OCI-LY1 (cell line): ENCODE measurements at regions not wholly inside any gene's neighbourhood (a gene's known extent, or its start where the extent isn't known, plus 50 kb on each side); places are given as distances from the start of the nearest gene placed in this dataset.

Source experiments
- H2AFZ ChIP-seq: fragments of 200-600 bp; sonication (generic), shearing (Covaris generic); 2 replicates; pipeline ENCODE4 v1.6.0; 2014; ENCODE audit warnings: antibody characterized with exemption, mild to moderate bottlenecking, low read length
- H3F3A ChIP-seq: fragments of 200-600 bp; sonication (generic), shearing (Covaris generic); 2 replicates; pipeline ENCODE4 v1.6.0; 2014; ENCODE audit warnings: mild to moderate bottlenecking, antibody characterized with exemption, low read length, moderate library complexity; ENCODE audit not compliant: insufficient read depth
- H3K27ac ChIP-seq: fragments of 200-600 bp; sonication (generic); 2 replicates; pipeline ENCODE4 v1.5.1; 2014; ENCODE audit warnings: low read length, mixed run types, mild to moderate bottlenecking, low read depth; ENCODE audit not compliant: poor library complexity, severe bottlenecking
- H3K27me3 ChIP-seq: fragments of 200-600 bp; sonication (generic); 2 replicates; pipeline ENCODE4 v1.6.0; 2014; ENCODE audit warnings: antibody characterized with exemption, mild to moderate bottlenecking, low read length, moderate library complexity; ENCODE audit not compliant: insufficient read depth
- H3K36me3 ChIP-seq: fragments of 200-600 bp; sonication (generic); 2 replicates; pipeline ENCODE4 v1.6.1; 2014; ENCODE audit warnings: mild to moderate bottlenecking, antibody characterized with exemption, low read length, moderate library complexity, mixed read lengths; ENCODE audit not compliant: insufficient read depth
- H3K4me1 ChIP-seq: fragments of 200-600 bp; sonication (generic); 2 replicates; pipeline ENCODE4 v1.5.1; 2014; ENCODE audit warnings: mild to moderate bottlenecking, low read length, moderate library complexity; ENCODE audit not compliant: insufficient read depth, severe bottlenecking
- H3K4me2 ChIP-seq: fragments of 200-600 bp; sonication (generic), shearing (Covaris generic); 2 replicates; pipeline ENCODE4 v1.6.1; 2014; ENCODE audit warnings: low read length
- H3K4me3 ChIP-seq: fragments of 200-600 bp; sonication (generic); 2 replicates; pipeline ENCODE4 v1.5.1; 2014; ENCODE audit warnings: low read length, low read depth, mild to moderate bottlenecking, mixed read lengths; ENCODE audit not compliant: poor library complexity, severe bottlenecking
- H3K79me2 ChIP-seq: fragments of 200-600 bp; shearing (Covaris generic); 2 replicates; pipeline ENCODE4 v1.6.1; 2016; ENCODE audit warnings: mixed run types, low read length, mixed read lengths; ENCODE audit not compliant: insufficient read depth
- H3K9ac ChIP-seq: fragments of 200-600 bp; sonication (generic), shearing (Covaris generic); 2 replicates; pipeline ENCODE4 v1.6.1; 2014; ENCODE audit warnings: mild to moderate bottlenecking, low read length, mixed read lengths
- H3K9me2 ChIP-seq: fragments of 200-600 bp; sonication (generic), shearing (Covaris generic); 2 replicates; pipeline ENCODE4 v1.6.1; 2014; ENCODE audit warnings: low read depth, mild to moderate bottlenecking, low read length, mixed read lengths
- H3K9me3 ChIP-seq: fragments of 200-600 bp; shearing (Covaris generic); 2 replicates; pipeline ENCODE4 v1.6.1; 2014; ENCODE audit warnings: low read length, mixed read lengths
- H4K20me1 ChIP-seq: fragments of 200-600 bp; sonication (generic), shearing (Covaris generic); 2 replicates; pipeline ENCODE4 v1.6.0; 2016; ENCODE audit warnings: mild to moderate bottlenecking, low read length; ENCODE audit not compliant: insufficient read depth
- CTCF ChIP-seq: fragments of 200-600 bp; sonication (generic), shearing (Covaris generic); IDR thresholded peaks from 2 replicates; pipeline ENCODE4 v1.5.1; 2017; ENCODE audit warnings: mild to moderate bottlenecking, antibody characterized with exemption, low read length, moderate library complexity, mixed read lengths
- EZH2 ChIP-seq: fragments of 200-600 bp; sonication (generic), shearing (Covaris generic); IDR thresholded peaks from 2 replicates; pipeline ENCODE4 v1.8.0; 2017; ENCODE audit warnings: borderline replicate concordance, mixed run types, mild to moderate bottlenecking, antibody characterized with exemption, low read length, moderate library complexity, mixed read lengths

GRCh38 chr5:120062515-120062917, 401.6 kb upstream of the PRR16 start:
- H3K36me3 ChIP-seq = no peaks in the 10 kb centered on the region
- no peaks in the 10 kb centered on the region for H3K9me3 ChIP-seq
- H3K9me2 ChIP-seq = no peaks in the 10 kb centered on the region
- H3K4me2 ChIP-seq = no peak overlapping the region
- no peaks in the 10 kb centered on the region for H3K27me3 ChIP-seq
- H4K20me1 ChIP-seq = no peaks in the 10 kb centered on the region
- H3F3A ChIP-seq = no peaks in the 10 kb centered on the region
- no peak overlapping the region for H2AFZ ChIP-seq
- H3K27ac ChIP-seq = no peak overlapping the region
- no peak for TF ChIP-seq EZH2
- no peak overlapping the region for H3K4me3 ChIP-seq
- H3K9ac ChIP-seq = no peak overlapping the region
- no peaks in the 10 kb centered on the region for H3K4me1 ChIP-seq
- H3K79me2 ChIP-seq = no peaks in the 10 kb centered on the region

- H3K36me3 ChIP-seq = no peaks in the 10 kb centered on the region
- no peaks in the 10 kb centered on the region for H3K4me1 ChIP-seq
- no peak overlapping the region for H3K9ac ChIP-seq
- no peak overlapping the region for H3K4me2 ChIP-seq
- no peaks in the 10 kb centered on the region for H3K79me2 ChIP-seq
- TF ChIP-seq EZH2 (no peak), CTCF (no peak)
- H3K27me3 ChIP-seq = no peaks in the 10 kb centered on the region
- H3F3A ChIP-seq = no peaks in the 10 kb centered on the region
- no peaks in the 10 kb centered on the region for H3K9me2 ChIP-seq
- H3K27ac ChIP-seq = no peak overlapping the region
- no peak overlapping the region for H3K4me3 ChIP-seq
- no peaks in the 10 kb centered on the region for H3K9me3 ChIP-seq
- no peaks in the 10 kb centered on the region for H4K20me1 ChIP-seq
- no peak overlapping the region for H2AFZ ChIP-seq
Observed at GRCh38 chr5:120072068-120072761, 391.9 kb upstream of the PRR16 start.

GRCh38 chr5:120073722-120074121, 390.4 kb upstream of the PRR16 start:
- Histone ChIP-seq H3K9me3 (no peaks in the 10 kb centered on the region), H3K9me2 (no peaks in the 10 kb centered on the region), H3K9ac (no peak overlapping the region), H2AFZ (no peak overlapping the region), H3F3A (no peaks in the 10 kb centered on the region), H3K4me3 (no peak overlapping the region), H3K79me2 (no peaks in the 10 kb centered on the region), H3K36me3 (no peaks in the 10 kb centered on the region), H4K20me1 (no peaks in the 10 kb centered on the region), H3K27me3 (no peaks in the 10 kb centered on the region), H3K4me1 (no peaks in the 10 kb centered on the region), H3K4me2 (no peak overlapping the region), H3K27ac (no peak overlapping the region)
- TF ChIP-seq CTCF = no peak
- no peak for TF ChIP-seq EZH2

- no peaks in the 10 kb centered on the region for H3K36me3 ChIP-seq
- no peak overlapping the region for H2AFZ ChIP-seq
- H3K4me1 ChIP-seq = no peaks in the 10 kb centered on the region
- no peak overlapping the region for H3K27ac ChIP-seq
- no peaks in the 10 kb centered on the region for H3K9me2 ChIP-seq
- H3K79me2 ChIP-seq = no peaks in the 10 kb centered on the region
- H3F3A ChIP-seq = no peaks in the 10 kb centered on the region
- H3K4me3 ChIP-seq = no peak overlapping the region
- H3K27me3 ChIP-seq = no peaks in the 10 kb centered on the region
- no peaks in the 10 kb centered on the region for H4K20me1 ChIP-seq
- TF ChIP-seq EZH2 = no peak
- TF ChIP-seq CTCF = no peak
- no peaks in the 10 kb centered on the region for H3K9me3 ChIP-seq
- H3K9ac ChIP-seq = no peak overlapping the region
- H3K4me2 ChIP-seq = no peak overlapping the region
Observed at GRCh38 chr5:120080781-120081180, 383.3 kb upstream of the PRR16 start.
